Neural cell (in vitro differentiated cells): ENCODE measurements at regions not wholly inside any gene's neighbourhood (a gene's known extent, or its start where the extent isn't known, plus 50 kb on each side); places are given as distances from the start of the nearest gene placed in this dataset.

ENCODE experiments used
- CTCF ChIP-seq: fragments of 450-650 bp; IDR thresholded peaks from 2 replicates; pipeline ENCODE4 v1.5.1; 2014; ENCODE audit warnings: antibody characterized with exemption, mild to moderate bottlenecking, moderate library complexity; ENCODE audit not compliant: poor library complexity, severe bottlenecking
- EP300 ChIP-seq: fragments of 450-650 bp; conservative IDR thresholded peaks from 2 replicates; pipeline ENCODE4 v1.6.1; 2014; ENCODE audit warnings: antibody characterized with exemption, mild to moderate bottlenecking, moderate library complexity; ENCODE audit not compliant: poor library complexity, severe bottlenecking
- MXI1 ChIP-seq: fragments of 450-650 bp; conservative IDR thresholded peaks from 2 replicates; pipeline ENCODE4 v1.6.1; 2014; ENCODE audit warnings: antibody characterized with exemption, mild to moderate bottlenecking; ENCODE audit not compliant: poor library complexity, severe bottlenecking
- POLR2AphosphoS5 ChIP-seq: IDR thresholded peaks from 2 replicates; pipeline ENCODE4 v1.6.1; 2012
- RAD21 ChIP-seq: fragments of 450-650 bp; conservative IDR thresholded peaks from 2 replicates; pipeline ENCODE4 v1.6.1; 2014; ENCODE audit warnings: antibody characterized with exemption, mild to moderate bottlenecking, moderate library complexity
- REST ChIP-seq: IDR thresholded peaks from 2 replicates; pipeline ENCODE4 v1.6.1; 2012; ENCODE audit warnings: borderline replicate concordance
- SMC3 ChIP-seq: fragments of 450-650 bp; conservative IDR thresholded peaks from 2 replicates; pipeline ENCODE4 v1.6.1; 2014; ENCODE audit warnings: antibody characterized with exemption, mild to moderate bottlenecking, moderate library complexity; ENCODE audit not compliant: poor library complexity
- TAF1 ChIP-seq: IDR thresholded peaks from 2 replicates; pipeline ENCODE4 v1.6.1; 2012; ENCODE audit warnings: low read depth

GRCh38 chr11:22984045-22984444 is 123.8 kb upstream of the CCDC179 start:
- TF ChIP-seq POLR2AphosphoS5, result no peak
- TF ChIP-seq CTCF, result no peak
- TF ChIP-seq MXI1, result no peak
- TF ChIP-seq RAD21, result no peak
- TF ChIP-seq REST, result no peak
- no peak for TF ChIP-seq SMC3
- TF ChIP-seq TAF1, result no peak
- TF ChIP-seq EP300, result no peak
